Caco-2 (cell line): ENCODE measurements at regions not wholly inside any gene's neighbourhood (a gene's known extent, or its start where the extent isn't known, plus 50 kb on each side); places are given as distances from the start of the nearest gene placed in this dataset.
"Not testable (repeated sequence)": the region's sequence is repeated elsewhere in the genome, so short reads cannot be mapped to it uniquely, and the experiment has no call there.

ENCODE experiments used
- BruUV-seq: library from RNA; stranded (reverse); fragments of 400-500 nt; replicated peaks from 2 replicates; lab custom pipeline; 2021; lab: Mats Ljungman, UMichigan
- CTCF ChIA-PET: fragments of 300-600 bp; sonication (Branson Sonifier 250); formaldehyde crosslinking; loops from one replicate; lab custom pipeline; 2022; ENCODE audit warnings: antibody characterized with exemption; lab: Charles Lee
- POLR2A ChIA-PET: fragments of 300-600 bp; sonication (Branson Sonifier 250); formaldehyde crosslinking; loops from one replicate; lab custom pipeline; 2022; ENCODE audit warnings: antibody characterized with exemption; lab: Charles Lee
- DNase-seq, 2 experiments: peaks; one replicate each; pipeline versions ENCODE4 v3.0.0 to v3.0.0-alpha.2; 2020 to 2022
- H3K27me3 ChIP-seq: replicated peaks from 2 replicates; pipeline ENCODE4 v1.6.0; 2011; ENCODE audit warnings: low read length; ENCODE audit not compliant: control insufficient read depth, insufficient read depth
- H3K36me3 ChIP-seq: 2 replicates; pipeline ENCODE4 v1.5.1; 2011; ENCODE audit warnings: low read length; ENCODE audit not compliant: control insufficient read depth, insufficient read depth
- H3K4me1 ChIP-seq: fragments of 250-450 bp; sonication (Bioruptor Pico); 2 replicates; pipeline ENCODE4 v1.5.1; 2020; ENCODE audit warnings: mild to moderate bottlenecking
- H3K4me3 ChIP-seq: 2 replicates; pipeline ENCODE4 v1.5.1; 2011; ENCODE audit warnings: low read depth, mild to moderate bottlenecking, control low read depth, low read length
- H3K9me3 ChIP-seq: fragments of 250-450 bp; sonication (Bioruptor Pico); 2 replicates; pipeline ENCODE4 v1.5.1; 2020; ENCODE audit warnings: mild to moderate bottlenecking, moderate library complexity
- H3K27ac Mint-ChIP-seq: one replicate; pipeline ENCODE4 v1.8.0; 2022; ENCODE audit warnings: mixed read lengths; ENCODE audit not compliant: unreplicated experiment
- H3K27me3 Mint-ChIP-seq: one replicate; pipeline ENCODE4 v1.8.0; 2022; ENCODE audit warnings: mixed read lengths; ENCODE audit not compliant: insufficient read depth, unreplicated experiment
- H3K36me3 Mint-ChIP-seq: one replicate; pipeline ENCODE4 v1.8.0; 2022; ENCODE audit warnings: mild to moderate bottlenecking, mixed read lengths; ENCODE audit not compliant: insufficient read depth, unreplicated experiment
- H3K4me1 Mint-ChIP-seq: one replicate; pipeline ENCODE4 v1.8.0; 2022; ENCODE audit warnings: low read depth, mixed read lengths; ENCODE audit not compliant: unreplicated experiment
- H3K4me3 Mint-ChIP-seq: one replicate; pipeline ENCODE4 v1.8.0; 2022; ENCODE audit warnings: mild to moderate bottlenecking, moderate library complexity, mixed read lengths; ENCODE audit not compliant: unreplicated experiment
- H3K9me3 Mint-ChIP-seq: one replicate; pipeline ENCODE4 v1.8.0; 2022; ENCODE audit warnings: mixed read lengths; ENCODE audit not compliant: unreplicated experiment
- intact Hi-C: fragments of 100-400 bp; cut with micrococcal nuclease; formaldehyde crosslinking; loops from one replicate; pipeline ENCODE4 v1.10.0; 2022; ENCODE audit not compliant: unreplicated experiment
- TF ChIP-seq, protein P1 (sequence below), 2 experiments: fragments of 200-600 bp in 1 of 2; IDR thresholded peaks; 1 replicate in 1 of 2; 2 replicates in 1 of 2; pipeline versions ENCODE4 v1.5.1 to v1.8.0; 2011 to 2022; ENCODE audit warnings: antibody characterized with exemption in 1 of 2, control low read depth in 1 of 2, inconsistent platforms in 1 of 2, low read depth in 1 of 2, low read length in 1 of 2, mild to moderate bottlenecking in 1 of 2, moderate library complexity in 1 of 2; ENCODE audit not compliant: insufficient read depth in 1 of 2, severe bottlenecking in 1 of 2, unreplicated experiment in 1 of 2

GRCh38 chr1:65082346-65083040 is 65.5 kb upstream of the AK4 start:
- TF ChIP-seq, protein P1, sequence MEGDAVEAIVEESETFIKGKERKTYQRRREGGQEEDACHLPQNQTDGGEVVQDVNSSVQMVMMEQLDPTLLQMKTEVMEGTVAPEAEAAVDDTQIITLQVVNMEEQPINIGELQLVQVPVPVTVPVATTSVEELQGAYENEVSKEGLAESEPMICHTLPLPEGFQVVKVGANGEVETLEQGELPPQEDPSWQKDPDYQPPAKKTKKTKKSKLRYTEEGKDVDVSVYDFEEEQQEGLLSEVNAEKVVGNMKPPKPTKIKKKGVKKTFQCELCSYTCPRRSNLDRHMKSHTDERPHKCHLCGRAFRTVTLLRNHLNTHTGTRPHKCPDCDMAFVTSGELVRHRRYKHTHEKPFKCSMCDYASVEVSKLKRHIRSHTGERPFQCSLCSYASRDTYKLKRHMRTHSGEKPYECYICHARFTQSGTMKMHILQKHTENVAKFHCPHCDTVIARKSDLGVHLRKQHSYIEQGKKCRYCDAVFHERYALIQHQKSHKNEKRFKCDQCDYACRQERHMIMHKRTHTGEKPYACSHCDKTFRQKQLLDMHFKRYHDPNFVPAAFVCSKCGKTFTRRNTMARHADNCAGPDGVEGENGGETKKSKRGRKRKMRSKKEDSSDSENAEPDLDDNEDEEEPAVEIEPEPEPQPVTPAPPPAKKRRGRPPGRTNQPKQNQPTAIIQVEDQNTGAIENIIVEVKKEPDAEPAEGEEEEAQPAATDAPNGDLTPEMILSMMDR (IDR thresholded peaks at IDR 0.05; ENCODE audit: insufficient read depth in 1 of 2, low read depth in 1 of 2, low read length in 1 of 2, severe bottlenecking in 1 of 2, unreplicated experiment in 1 of 2) = no peak
- no peaks in the 10 kb centered on the region for H3K36me3 ChIP-seq
- Mint-ChIP-seq H3K27ac (no peak overlapping the region), H3K27me3 (no peaks in the 10 kb centered on the region), H3K4me3 (no peak overlapping the region), H3K36me3 (no peaks in the 10 kb centered on the region), H3K4me1 (peaks cover 6% of the 10 kb centered on the region), H3K9me3 (no peaks in the 10 kb centered on the region)
- H3K27me3 ChIP-seq = no peaks in the 10 kb centered on the region
- H3K4me1 ChIP-seq = peaks cover 8% of the 10 kb centered on the region; the same call in 1 of the 2 replicates
- ChIA-PET CTCF (no interaction called here), POLR2A (interaction anchor here (0.5 kb wide), 1 partner anchor 131 kb away, joined by 3 read pairs; no protein-coding TSS in a partner anchor)
- no peak for DNase-seq
- intact Hi-C loops = no loop called here
- BruUV-seq = no TSS peak
- H3K9me3 ChIP-seq = no peaks in the 10 kb centered on the region
- H3K4me3 ChIP-seq = no peak overlapping the region

- no peak for DNase-seq
- no peaks in the 10 kb centered on the region for H3K27me3 ChIP-seq
- POLR2A ChIA-PET = no interaction called here
- H3K4me3 ChIP-seq = no peak overlapping the region
- no peak overlapping the region for H3K4me3 Mint-ChIP-seq
- BruUV-seq = no TSS peak
- H3K9me3 Mint-ChIP-seq = no peaks in the 10 kb centered on the region
- TF ChIP-seq, protein P1 (IDR thresholded peaks at IDR 0.05; ENCODE audit: insufficient read depth in 1 of 2, low read depth in 1 of 2, low read length in 1 of 2, severe bottlenecking in 1 of 2, unreplicated experiment in 1 of 2) = no peak
- peaks cover 6% of the 10 kb centered on the region for H3K4me1 Mint-ChIP-seq
- H3K9me3 ChIP-seq = no peaks in the 10 kb centered on the region
- no peaks in the 10 kb centered on the region for H3K27me3 Mint-ChIP-seq
- H3K36me3 ChIP-seq = no peaks in the 10 kb centered on the region
- no peaks in the 10 kb centered on the region for H3K36me3 Mint-ChIP-seq
- peaks cover 8% of the 10 kb centered on the region; the same call in 1 of the 2 replicates for H3K4me1 ChIP-seq
- intact Hi-C loops = no loop called here
- H3K27ac Mint-ChIP-seq = no peak overlapping the region
- CTCF ChIA-PET = no interaction called here
Measured at GRCh38 chr1:65083263-65083896, 64.6 kb upstream of the AK4 start.

GRCh38 chr1:65084066-65084465 is 63.9 kb upstream of the AK4 start:
- TF ChIP-seq, protein P1 (IDR thresholded peaks at IDR 0.05; ENCODE audit: insufficient read depth in 1 of 2, low read depth in 1 of 2, low read length in 1 of 2, severe bottlenecking in 1 of 2, unreplicated experiment in 1 of 2) = no peak
- Histone ChIP-seq H3K36me3 (no peaks in the 10 kb centered on the region), H3K4me1 (peaks cover 8% of the 10 kb centered on the region; the same call in 1 of the 2 replicates), H3K4me3 (no peak overlapping the region), H3K9me3 (no peaks in the 10 kb centered on the region), H3K27me3 (no peaks in the 10 kb centered on the region)
- intact Hi-C loops = no loop called here
- Mint-ChIP-seq H3K9me3 (no peaks in the 10 kb centered on the region), H3K4me1 (peaks cover 5% of the 10 kb centered on the region), H3K4me3 (no peak overlapping the region), H3K36me3 (no peaks in the 10 kb centered on the region), H3K27ac (no peak overlapping the region), H3K27me3 (no peaks in the 10 kb centered on the region)
- BruUV-seq = no TSS peak
- ChIA-PET POLR2A (no interaction called here), CTCF (no interaction called here)
- DNase-seq = no peak

DNA sequence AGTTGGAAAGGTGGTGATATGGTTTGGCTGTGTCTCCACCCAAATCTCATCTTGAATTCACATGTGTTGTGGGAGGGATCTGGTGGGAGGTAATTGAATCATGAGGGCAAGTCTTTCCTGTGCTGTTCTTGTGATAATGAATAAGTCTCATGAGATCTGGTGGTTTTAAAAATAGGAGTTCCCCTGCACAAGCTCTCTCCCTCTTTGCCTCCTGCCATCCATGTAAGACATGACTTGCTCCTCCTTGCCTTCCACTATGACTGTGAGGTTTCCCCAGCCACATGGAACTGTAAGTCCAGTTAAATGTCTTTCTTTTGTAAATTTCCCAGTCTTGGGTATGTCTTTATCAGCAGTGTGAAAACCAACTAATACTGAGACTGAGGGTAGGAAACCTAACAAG is 60.5 kb upstream of the AK4 start:
- H3K36me3 ChIP-seq, H3K9me3 Mint-ChIP-seq, H3K9me3 ChIP-seq, H3K27me3 ChIP-seq, POLR2A ChIA-PET, H3K27ac Mint-ChIP-seq, intact Hi-C loops, CTCF ChIA-PET, H3K27me3 Mint-ChIP-seq, BruUV-seq, H3K36me3 Mint-ChIP-seq, DNase-seq, H3K4me3 ChIP-seq, H3K4me3 Mint-ChIP-seq: not testable (repeated sequence)
- H3K4me1 Mint-ChIP-seq = peaks cover 17% of the 10 kb centered on the region
- H3K4me1 ChIP-seq = peaks cover 19% of the 10 kb centered on the region
